ENCODE measurements at regions not wholly inside any gene's neighbourhood (a gene's known extent, or its start where the extent isn't known, plus 50 kb on each side); places are given as distances from the start of the nearest gene placed in this dataset.
A peak's percentile ranks its signal among the peaks of the same experiment; 100 is the strongest.
"Not testable (repeated sequence)": the region's sequence is repeated elsewhere in the genome, so short reads cannot be mapped to it uniquely, and the experiment has no call there.

- peak; percentile 84 for DNase-seq
Measured at GRCh38 chr10:9339716-9340115, 1285.2 kb downstream of the GATA3 start.

- DNase-seq = peak; percentile 84
Measured at GRCh38 chr10:9342885-9343570, 1288.5 kb downstream of the GATA3 start.

GRCh38 chr10:9347933-9348332 is 1293.4 kb downstream of the GATA3 start:
- not testable (repeated sequence) for DNase-seq

- no peak for DNase-seq
Measured at GRCh38 chr10:9357471-9357870, 1303.0 kb downstream of the GATA3 start.

GRCh38 chr10:9362721-9363120 is 1308.2 kb downstream of the GATA3 start:
- DNase-seq = no peak

- no peak for DNase-seq
Measured at GRCh38 chr10:9379183-9379582, 1324.7 kb downstream of the GATA3 start.

GRCh38 chr10:9381733-9382532 is 1327.4 kb downstream of the GATA3 start:
- no peak for DNase-seq

- DNase-seq = no peak
Measured at GRCh38 chr10:9382533-9382866, 1328.0 kb downstream of the GATA3 start.

- no peak for DNase-seq
Measured at GRCh38 chr10:9390516-9390915, 1336.0 kb downstream of the GATA3 start.

GRCh38 chr10:9399275-9399983 is 1344.9 kb downstream of the GATA3 start:
- no peak for DNase-seq

- DNase-seq = not testable (repeated sequence)
Measured at GRCh38 chr10:9402067-9402466, 1347.6 kb downstream of the GATA3 start.

GRCh38 chr10:9402507-9403195 is 1348.2 kb downstream of the GATA3 start:
- not testable (repeated sequence) for DNase-seq

- DNase-seq = not testable (repeated sequence)
Measured at GRCh38 chr10:9407201-9407600, 1352.7 kb downstream of the GATA3 start.

- DNase-seq = no peak
Measured at GRCh38 chr10:9416331-9416730, 1361.8 kb downstream of the GATA3 start.

- no peak for DNase-seq
Measured at GRCh38 chr10:9419757-9420156, 1365.3 kb downstream of the GATA3 start.

- no peak for DNase-seq
Measured at GRCh38 chr10:9427209-9427608, 1372.7 kb downstream of the GATA3 start.

- no peak for DNase-seq
Measured at GRCh38 chr10:9437131-9437530, 1382.6 kb downstream of the GATA3 start.

GRCh38 chr10:9443758-9444157 is 1389.3 kb downstream of the GATA3 start:
- no peak for DNase-seq

GRCh38 chr10:9449530-9449929 is 1395.0 kb downstream of the GATA3 start:
- DNase-seq = no peak

- no peak for DNase-seq
Measured at GRCh38 chr10:9450801-9451200, 1396.3 kb downstream of the GATA3 start.

GRCh38 chr10:9451211-9451773 is 1396.8 kb downstream of the GATA3 start:
- DNase-seq = no peak

GRCh38 chr10:9452056-9452455 is 1397.6 kb downstream of the GATA3 start:
- DNase-seq = no peak

GRCh38 chr10:9453871-9454270 is 1399.4 kb downstream of the GATA3 start:
- DNase-seq = not testable (repeated sequence)
